ENCODE measurements at regions not wholly inside any gene's neighbourhood (a gene's known extent, or its start where the extent isn't known, plus 50 kb on each side); places are given as distances from the start of the nearest gene placed in this dataset.

DNA sequence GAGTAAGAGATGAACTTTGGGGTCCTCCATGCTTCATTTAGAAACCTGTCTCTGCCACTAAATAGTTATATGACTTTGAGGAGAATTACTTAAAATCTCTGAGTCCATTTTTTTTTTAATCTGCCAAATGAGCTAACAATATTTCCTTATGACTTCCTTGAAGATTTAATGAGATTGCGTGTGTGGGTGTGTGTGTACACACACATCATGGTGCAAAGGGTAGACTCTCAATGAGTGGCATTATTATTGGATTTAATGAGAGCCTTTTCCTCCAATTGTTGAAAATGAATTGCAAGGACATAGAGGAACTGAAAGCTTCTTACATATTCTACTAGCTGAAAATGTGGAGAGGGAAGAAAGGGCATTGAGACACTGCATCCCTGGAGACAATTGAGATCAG is 573.5 kb upstream of the LUZP2 start:
- DNase-seq, result no peak
- Histone ChIP-seq H3K27ac (no peak overlapping the region), H3K4me1 (no peaks in the 10 kb centered on the region), H3K4me3 (no peak overlapping the region), H3K9me3 (no peaks in the 10 kb centered on the region), H3K36me3 (no peaks in the 10 kb centered on the region), H3K27me3 (no peaks in the 10 kb centered on the region)
- WGBS, 4 donors, result 61 to 79% (median 73%) methylated on average over 1 of the region's 1 CpG
- no peak for ATAC-seq
- intact Hi-C loops (cut with DNase I), result no loop called here
- TF ChIP-seq POLR2A (IDR thresholded peaks at IDR 0.05) (no peak), CTCF (IDR thresholded peaks at IDR 0.05) (no peak)

GRCh38 chr11:23924226-23924625 is 572.6 kb upstream of the LUZP2 start:
- Histone ChIP-seq H3K27ac (no peak overlapping the region), H3K27me3 (no peaks in the 10 kb centered on the region), H3K36me3 (no peaks in the 10 kb centered on the region), H3K4me3 (no peak overlapping the region), H3K4me1 (no peaks in the 10 kb centered on the region), H3K9me3 (no peaks in the 10 kb centered on the region)
- intact Hi-C loops (cut with DNase I), result no loop called here
- ATAC-seq (no peak), DNase-seq (no peak)
- WGBS, 4 donors, result 77 to 84% (median 80%) methylated on average over 1 of the region's 1 CpG
- TF ChIP-seq CTCF (IDR thresholded peaks at IDR 0.05) (no peak), POLR2A (IDR thresholded peaks at IDR 0.05) (no peak)

DNA sequence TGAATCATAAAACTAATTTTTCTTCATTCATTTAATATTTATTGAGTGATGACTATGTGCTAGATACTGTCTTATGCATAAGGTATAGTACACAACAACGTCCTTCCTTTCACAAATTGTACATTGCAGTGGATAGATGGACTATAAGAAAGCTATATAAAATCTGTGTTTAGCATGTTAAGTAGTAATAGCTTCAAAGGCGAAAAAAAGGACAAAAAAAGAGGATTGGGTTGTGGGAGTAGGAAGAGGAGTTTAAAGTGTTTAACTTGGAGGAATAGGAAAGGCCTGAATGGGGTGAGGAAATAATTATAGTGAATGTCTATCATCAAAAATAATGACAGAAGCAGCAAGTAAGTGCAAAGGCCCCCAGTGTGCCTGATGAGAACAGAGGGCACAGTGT is 565.4 kb upstream of the LUZP2 start:
- Histone ChIP-seq H3K36me3 (no peaks in the 10 kb centered on the region), H3K9me3 (peaks cover 0 to 2% (median 0%) of the 10 kb centered on the region in 12 donors), H3K27me3 (no peaks in the 10 kb centered on the region), H3K27ac (no peak overlapping the region), H3K4me1 (peaks cover 0 to 9% (median 0%) of the 10 kb centered on the region in 12 donors), H3K4me3 (no peak overlapping the region)
- WGBS, 4 donors, result 49 to 69% (median 66%) methylated on average over 2 of the region's 2 CpGs
- no peak for TF ChIP-seq POLR2A (IDR thresholded peaks at IDR 0.05)
- TF ChIP-seq CTCF (IDR thresholded peaks at IDR 0.05), result no peak
- no peak for DNase-seq
- intact Hi-C loops (cut with DNase I), result no loop called here
- no peak for ATAC-seq

DNA sequence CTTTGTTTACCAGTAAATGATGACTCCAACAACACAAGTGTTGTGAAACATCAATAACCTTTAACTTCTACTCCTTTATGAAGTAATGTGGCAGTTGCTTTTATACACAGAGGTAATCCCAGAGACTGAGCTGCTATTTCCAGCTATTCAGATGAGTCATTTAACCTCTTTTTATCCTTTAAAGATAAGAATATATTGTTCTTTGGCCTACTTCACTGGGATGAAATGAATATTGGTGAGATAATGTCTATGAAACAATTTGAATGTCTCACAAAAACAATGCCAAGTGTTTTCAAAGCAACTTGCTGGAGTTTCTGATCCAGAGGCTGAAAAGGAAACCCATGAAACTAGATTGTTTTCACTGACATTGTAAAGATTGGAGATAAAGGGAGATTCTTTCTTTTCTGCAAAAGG is 564.4 kb upstream of the LUZP2 start:
- H3K4me3 ChIP-seq, result no peak overlapping the region
- intact Hi-C loops (cut with DNase I), result no loop called here
- DNase-seq (no peak), ATAC-seq (no peak)
- TF ChIP-seq POLR2A (IDR thresholded peaks at IDR 0.05), result no peak
- no peak for TF ChIP-seq CTCF (IDR thresholded peaks at IDR 0.05)
- no peaks in the 10 kb centered on the region for H3K36me3 ChIP-seq
- no peaks in the 10 kb centered on the region for H3K27me3 ChIP-seq
- peaks cover 0 to 2% (median 0%) of the 10 kb centered on the region in 12 donors for H3K9me3 ChIP-seq
- peaks cover 0 to 9% (median 0%) of the 10 kb centered on the region in 12 donors for H3K4me1 ChIP-seq
- no peak overlapping the region for H3K27ac ChIP-seq
